Esophagus muscularis mucosa (tissue), 4 donors: ENCODE measurements at regions not wholly inside any gene's neighbourhood (a gene's known extent, or its start where the extent isn't known, plus 50 kb on each side); places are given as distances from the start of the nearest gene placed in this dataset.

Experiments used
- DNase-seq: peaks from one replicate; pipeline ENCODE4 v3.0.0-alpha.2; 2017; ENCODE audit errors: extremely low spot score
- H3K27ac ChIP-seq, 4 donors: fragments of 200-600 bp; sonication (generic); replicated peaks in 1 of 4; 1 replicate in 3 of 4; 2 replicates in 1 of 4; pipeline ENCODE4 v1.5.1; 2016 to 2019; ENCODE audit warnings: mild to moderate bottlenecking in 1 of 4
- H3K27me3 ChIP-seq, 4 donors: fragments of 200-600 bp; sonication (generic); one replicate each; pipeline versions ENCODE4 v1.5.1 to v1.6.0; 2016 to 2019
- H3K36me3 ChIP-seq, 4 donors: fragments of 200-600 bp; sonication (generic); one replicate each; pipeline ENCODE4 v1.5.1; 2016 to 2019
- H3K4me1 ChIP-seq, 4 donors: fragments of 200-600 bp; sonication (generic); one replicate each; pipeline ENCODE4 v1.5.1; 2016 to 2019
- H3K4me3 ChIP-seq, 4 donors: fragments of 200-600 bp; sonication (generic); 1 replicate in 2 of 4; 2 replicates in 2 of 4; pipeline ENCODE4 v1.5.1; 2016 to 2019; ENCODE audit warnings: mild to moderate bottlenecking in 4 of 4, moderate library complexity in 1 of 4
- H3K9me3 ChIP-seq, 4 donors: fragments of 200-600 bp; sonication (generic); 1 replicate in 3 of 4; 2 replicates in 1 of 4; pipeline ENCODE4 v1.5.1; 2016 to 2019
- CTCF ChIP-seq, 3 experiments: fragments of 200-600 bp in 2 of 3; fragments of 450-650 bp in 1 of 3; sonication (generic) in 2 of 3; IDR thresholded peaks; one replicate each; pipeline ENCODE4 v1.5.1; 2017 to 2019; ENCODE audit warnings: antibody characterized with exemption in 3 of 3, mild to moderate bottlenecking in 2 of 3, moderate library complexity in 1 of 3
- EP300 ChIP-seq: sonication (generic); formaldehyde crosslinking; IDR thresholded peaks from one replicate; pipeline ENCODE4 v1.6.1; 2017; ENCODE audit warnings: antibody characterized with exemption
- POLR2A ChIP-seq: fragments of 450-650 bp; IDR thresholded peaks from one replicate; pipeline ENCODE4 v1.6.1; 2017; ENCODE audit warnings: antibody characterized with exemption, moderate library complexity, mild to moderate bottlenecking, low read depth
- POLR2AphosphoS5 ChIP-seq, 2 donors: sonication (generic); formaldehyde crosslinking; IDR thresholded peaks; one replicate each; pipeline ENCODE4 v1.6.1; 2017; ENCODE audit warnings: antibody characterized with exemption in 2 of 2
- WGBS: methylation state at CpG from one replicate; pipeline ENCODE4 v1.1.5; 2018; 5-methylcytosine and 5-hydroxymethylcytosine counted together
- intact Hi-C: fragments of 100-400 bp; cut with DNase I; formaldehyde crosslinking; loops from one replicate; pipeline ENCODE4 v1.15.1; 2023

GRCh38 chr21:27086186-27086585 lies 119.3 kb upstream of the ADAMTS5 start:
- Histone ChIP-seq H3K4me1 (peaks cover 0 to 24% (median 15%) of the 10 kb centered on the region in 4 donors), H3K27ac (no peak overlapping the region), H3K27me3 (no peaks in the 10 kb centered on the region), H3K9me3 (no peaks in the 10 kb centered on the region), H3K36me3 (no peaks in the 10 kb centered on the region), H3K4me3 (no peak overlapping the region)
- no peak for DNase-seq
- intact Hi-C loops, result no loop called here
- TF ChIP-seq POLR2AphosphoS5 (IDR thresholded peaks at IDR 0.05) (no peak), EP300 (no peak), CTCF (IDR thresholded peaks at IDR 0.05) (no peak)
- WGBS, result 46% methylated on average over 6 of the region's 6 CpGs

- Histone ChIP-seq H3K4me1 (peaks cover 0 to 23% (median 14%) of the 10 kb centered on the region in 4 donors), H3K9me3 (no peaks in the 10 kb centered on the region), H3K27ac (no peak overlapping the region), H3K4me3 (no peak overlapping the region), H3K36me3 (no peaks in the 10 kb centered on the region), H3K27me3 (no peaks in the 10 kb centered on the region)
- intact Hi-C loops, result no loop called here
- TF ChIP-seq POLR2AphosphoS5 (IDR thresholded peaks at IDR 0.05) (no peak), EP300 (no peak), CTCF (IDR thresholded peaks at IDR 0.05) (no peak), POLR2A (no peak)
- WGBS, result 58% methylated on average over 1 of the region's 1 CpG
- no peak for DNase-seq
Measured at GRCh38 chr21:27085387-27085786, 118.5 kb upstream of the ADAMTS5 start.

GRCh38 chr21:27083144-27083543 lies 116.3 kb upstream of the ADAMTS5 start:
- Histone ChIP-seq H3K27ac (no peak overlapping the region), H3K4me1 (peaks cover 0 to 13% (median 7%) of the 10 kb centered on the region in 4 donors), H3K36me3 (no peaks in the 10 kb centered on the region), H3K27me3 (no peaks in the 10 kb centered on the region), H3K9me3 (no peaks in the 10 kb centered on the region), H3K4me3 (no peak overlapping the region)
- 91% methylated on average over 3 of the region's 3 CpGs for WGBS
- intact Hi-C loops, result no loop called here
- TF ChIP-seq EP300, result no peak
- no peak for TF ChIP-seq POLR2AphosphoS5 (IDR thresholded peaks at IDR 0.05)
- TF ChIP-seq CTCF (IDR thresholded peaks at IDR 0.05), result no peak
- TF ChIP-seq POLR2A, result no peak
- no peak for DNase-seq

- Histone ChIP-seq H3K9me3 (no peaks in the 10 kb centered on the region), H3K4me3 (no peak overlapping the region), H3K4me1 (peaks cover 0 to 13% (median 7%) of the 10 kb centered on the region in 4 donors), H3K27ac (no peak overlapping the region), H3K36me3 (no peaks in the 10 kb centered on the region), H3K27me3 (no peaks in the 10 kb centered on the region)
- no peak for DNase-seq
- TF ChIP-seq POLR2A (no peak), CTCF (IDR thresholded peaks at IDR 0.05) (no peak), EP300 (no peak), POLR2AphosphoS5 (IDR thresholded peaks at IDR 0.05) (no peak)
- intact Hi-C loops, result no loop called here
- WGBS, result 61% methylated on average over 4 of the region's 4 CpGs
Measured at GRCh38 chr21:27082431-27083010, 115.6 kb upstream of the ADAMTS5 start.

- Histone ChIP-seq H3K27me3 (no peaks in the 10 kb centered on the region), H3K36me3 (no peaks in the 10 kb centered on the region), H3K4me3 (no peak overlapping the region), H3K27ac (no peak overlapping the region), H3K9me3 (no peaks in the 10 kb centered on the region), H3K4me1 (no peaks in the 10 kb centered on the region)
- intact Hi-C loops, result no loop called here
- no peak for DNase-seq
- TF ChIP-seq POLR2A, result no peak
- no peak for TF ChIP-seq POLR2AphosphoS5 (IDR thresholded peaks at IDR 0.05)
- TF ChIP-seq EP300, result no peak
- no peak for TF ChIP-seq CTCF (IDR thresholded peaks at IDR 0.05)
- WGBS, result 85% methylated on average over 5 of the region's 5 CpGs
Measured at GRCh38 chr21:27079636-27080240, 112.8 kb upstream of the ADAMTS5 start.
